Naive B cell (primary cell): ENCODE measurements at regions not wholly inside any gene's neighbourhood (a gene's known extent, or its start where the extent isn't known, plus 50 kb on each side); places are given as distances from the start of the nearest gene placed in this dataset.
"Not testable (repeated sequence)": the region's sequence is repeated elsewhere in the genome, so short reads cannot be mapped to it uniquely, and the experiment has no call there.

Experiments
- ATAC-seq, 2 donors: fragments of 150-1000 bp; cut with Tn5 transposase; 2 replicates each; pipeline ENCODE4 v1.10.0; 2021; ENCODE audit warnings: low read depth in 2 of 2, mild to moderate bottlenecking in 2 of 2, moderate library complexity in 2 of 2
- DNase-seq: peaks from one replicate; pipeline ENCODE4 v3.0.0; 2022
- H3K27ac Mint-ChIP-seq, 6 donors: one replicate each; pipeline ENCODE4 v1.8.0; 2020 to 2022; ENCODE audit warnings: mild to moderate bottlenecking in 6 of 6, mixed read lengths in 6 of 6, moderate library complexity in 5 of 6, inconsistent platforms in 2 of 6
- H3K27me3 Mint-ChIP-seq, 3 donors: one replicate each; pipeline ENCODE4 v1.8.0; 2021 to 2022; ENCODE audit warnings: mixed read lengths in 3 of 3, mild to moderate bottlenecking in 1 of 3
- H3K36me3 Mint-ChIP-seq, 2 donors: one replicate each; pipeline ENCODE4 v1.8.0; 2020 to 2022; ENCODE audit warnings: mixed read lengths in 2 of 2, inconsistent platforms in 1 of 2, mild to moderate bottlenecking in 1 of 2
- H3K4me1 Mint-ChIP-seq, 3 donors: one replicate each; pipeline ENCODE4 v1.8.0; 2020 to 2022; ENCODE audit warnings: mixed read lengths in 3 of 3, inconsistent platforms in 1 of 3, mild to moderate bottlenecking in 1 of 3, moderate library complexity in 1 of 3
- H3K4me3 Mint-ChIP-seq, 8 donors: one replicate each; pipeline ENCODE4 v1.8.0; 2020 to 2022; ENCODE audit warnings: mild to moderate bottlenecking in 8 of 8, mixed read lengths in 8 of 8, moderate library complexity in 8 of 8, inconsistent platforms in 2 of 8
- H3K9me3 Mint-ChIP-seq, 7 donors: one replicate each; pipeline ENCODE4 v1.8.0; 2020 to 2022; ENCODE audit warnings: mixed read lengths in 7 of 7, mild to moderate bottlenecking in 5 of 7, inconsistent platforms in 2 of 7, moderate library complexity in 1 of 7

DNA sequence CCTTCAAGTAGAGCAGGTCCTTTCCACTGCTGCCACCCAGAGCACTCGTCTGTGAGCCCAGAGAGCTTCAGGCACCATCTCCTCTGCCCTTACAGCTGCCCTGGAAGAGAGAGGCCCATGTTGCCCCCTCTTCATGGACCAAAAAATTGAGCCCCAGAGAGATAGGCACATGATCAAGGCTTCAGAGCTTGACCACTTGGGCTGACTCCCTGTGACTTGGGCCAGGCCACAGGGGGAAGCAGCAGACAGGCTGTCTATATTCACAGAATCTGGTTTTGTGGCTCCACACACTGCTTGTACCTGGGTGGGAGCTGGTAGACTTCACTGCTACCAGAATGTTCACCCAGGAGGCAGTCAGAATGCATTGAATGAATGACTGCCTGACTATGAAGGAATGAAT is 58.2 kb downstream of the SMIM38 start:
- ATAC-seq = no peak
- Mint-ChIP-seq H3K27me3 (peaks cover 13 to 61% (median 49%) of the 10 kb centered on the region in 3 donors), H3K9me3 (peaks cover 0 to 5% (median 0%) of the 10 kb centered on the region in 7 donors), H3K4me3 (peak overlapping the region in 1 of 8 donors; percentile 22), H3K36me3 (no peaks in the 10 kb centered on the region), H3K4me1 (peaks cover 0 to 7% (median 4%) of the 10 kb centered on the region in 3 donors), H3K27ac (peak overlapping the region in 1 of 6 donors; percentile 7)
- DNase-seq = no peak

DNA sequence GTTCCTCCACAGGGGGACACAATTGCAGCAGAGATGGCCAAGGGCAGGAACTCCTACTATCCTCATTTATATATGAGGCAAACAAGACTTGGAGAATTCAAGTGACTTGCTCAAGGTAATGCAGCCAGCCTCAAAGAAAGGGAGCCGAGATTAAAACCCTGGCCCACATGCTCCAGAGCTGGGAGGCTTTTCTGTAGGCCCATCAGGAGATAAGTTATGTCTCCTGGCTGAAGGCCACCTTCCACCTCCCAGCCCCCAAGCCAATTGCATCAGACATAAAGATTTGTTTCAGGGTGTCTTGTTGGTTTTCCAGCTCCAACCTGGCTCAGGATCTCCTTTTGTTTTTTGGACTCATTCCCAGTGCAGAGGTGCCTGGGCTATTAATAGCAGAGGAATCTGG is 59.5 kb downstream of the SMIM38 start:
- H3K4me1 Mint-ChIP-seq = peaks cover 0 to 4% (median 3%) of the 10 kb centered on the region in 3 donors
- no peak for DNase-seq
- H3K4me3 Mint-ChIP-seq = no peak overlapping the region
- H3K27ac Mint-ChIP-seq = peak overlapping the region in 1 of 6 donors; percentile 62
- ATAC-seq = no peak
- H3K9me3 Mint-ChIP-seq = peaks cover 0 to 5% (median 0%) of the 10 kb centered on the region in 7 donors
- H3K36me3 Mint-ChIP-seq = no peaks in the 10 kb centered on the region
- H3K27me3 Mint-ChIP-seq = peaks cover 13 to 52% (median 43%) of the 10 kb centered on the region in 3 donors

DNA sequence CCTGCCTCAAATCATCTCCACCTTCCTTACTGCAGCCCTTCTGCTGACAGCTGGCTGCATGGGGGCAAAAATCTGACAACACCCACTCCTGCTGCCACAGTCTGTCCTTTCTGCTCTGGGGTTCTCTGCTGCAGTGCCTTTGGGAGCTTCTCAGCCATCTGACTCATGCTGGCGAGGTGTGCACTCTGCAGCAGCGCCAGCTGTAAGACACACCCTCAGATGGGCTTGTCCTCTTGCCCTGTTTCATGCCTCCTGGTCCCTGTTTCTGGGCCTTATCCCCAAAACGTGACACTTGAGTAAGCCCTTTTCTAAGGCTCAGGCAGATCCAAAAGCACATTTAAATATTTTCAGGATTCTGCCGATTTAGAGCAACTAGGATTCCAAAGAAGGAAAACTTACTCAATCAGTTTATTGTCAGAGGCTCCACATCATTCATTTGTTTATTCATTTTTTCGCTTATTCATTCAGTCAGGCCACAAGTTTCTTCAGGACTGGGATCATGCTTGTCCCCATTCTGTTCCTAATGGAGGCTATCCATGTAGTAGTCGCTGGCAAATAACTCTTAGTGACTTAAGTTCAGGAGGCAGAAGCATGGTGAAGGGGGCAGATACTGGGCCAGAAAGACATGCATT is 60.2 kb downstream of the SMIM38 start:
- H3K36me3 Mint-ChIP-seq = no peaks in the 10 kb centered on the region
- H3K27me3 Mint-ChIP-seq = peaks cover 13 to 50% (median 36%) of the 10 kb centered on the region in 3 donors
- no peak overlapping the region for H3K27ac Mint-ChIP-seq
- peaks cover 0 to 5% (median 0%) of the 10 kb centered on the region in 7 donors for H3K9me3 Mint-ChIP-seq
- no peak overlapping the region for H3K4me3 Mint-ChIP-seq
- ATAC-seq (no peak), DNase-seq (no peak)
- H3K4me1 Mint-ChIP-seq = peaks cover 0 to 4% (median 3%) of the 10 kb centered on the region in 3 donors

DNA sequence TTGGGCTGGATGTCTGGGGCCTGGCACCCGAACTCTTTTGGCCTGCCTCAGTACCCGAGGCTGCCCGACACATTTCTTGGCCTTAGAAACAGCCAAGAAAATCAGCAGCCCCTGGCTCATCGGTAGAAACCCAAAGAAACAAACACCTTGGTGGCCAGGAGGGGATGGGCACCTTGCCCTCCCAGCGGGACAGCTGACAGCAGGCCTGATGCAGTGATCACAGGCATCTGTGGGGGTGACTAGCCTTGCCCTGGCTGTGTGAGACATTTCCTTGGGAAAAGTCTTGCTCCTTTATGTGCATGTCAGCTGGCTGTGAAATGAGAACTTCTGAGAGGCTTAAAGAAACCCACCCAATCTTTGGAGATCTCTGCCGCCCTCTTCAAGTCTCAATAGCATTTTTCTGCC is 60.9 kb downstream of the SMIM38 start:
- Mint-ChIP-seq H3K9me3 (peaks cover 0 to 4% (median 0%) of the 10 kb centered on the region in 7 donors), H3K4me1 (peaks cover 0 to 4% (median 3%) of the 10 kb centered on the region in 3 donors), H3K36me3 (no peaks in the 10 kb centered on the region), H3K27me3 (peaks cover 8 to 43% (median 29%) of the 10 kb centered on the region in 3 donors), H3K27ac (no peak overlapping the region), H3K4me3 (no peak overlapping the region)
- ATAC-seq (no peak), DNase-seq (no peak)

DNA sequence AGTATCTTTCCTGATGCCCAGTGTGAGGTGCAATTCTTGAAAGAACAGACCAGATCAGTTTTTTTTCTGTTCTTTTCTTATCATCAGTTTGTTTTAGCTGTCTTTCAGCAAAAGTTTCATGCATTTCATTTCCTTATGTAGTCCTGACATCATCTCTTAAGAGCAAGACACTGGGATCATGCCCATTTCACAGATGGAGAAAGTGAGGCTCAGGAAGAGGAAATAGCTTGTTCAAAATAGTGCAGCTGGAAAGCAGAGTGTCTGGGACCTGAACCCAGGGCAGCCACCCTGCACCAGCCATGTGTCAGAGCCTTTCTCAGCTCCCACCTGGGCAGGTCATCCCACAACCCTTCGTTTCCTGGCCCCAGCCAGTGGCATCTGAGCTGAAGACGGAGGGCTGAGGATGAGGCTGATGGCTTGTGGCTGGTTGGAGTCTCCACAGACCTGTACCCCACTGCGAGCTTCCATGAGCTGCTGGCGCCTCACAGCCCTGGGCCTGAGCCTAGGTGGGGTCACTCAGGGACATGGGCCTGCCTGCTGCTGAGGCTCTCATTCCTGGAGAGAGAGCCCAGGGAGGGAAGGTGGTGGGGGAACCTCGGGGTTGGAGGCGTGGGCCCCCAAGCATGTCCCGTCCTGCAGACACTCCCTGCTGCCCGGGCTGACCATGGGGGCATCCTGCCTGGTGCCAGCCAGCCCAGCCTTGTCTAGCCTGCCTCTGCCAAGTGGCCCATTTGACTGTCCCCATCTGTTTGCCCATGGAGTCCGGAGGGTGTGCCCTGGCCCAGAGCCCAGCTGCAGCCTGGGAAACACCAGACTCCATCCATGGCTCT is 61.8 kb downstream of the SMIM38 start:
- no peak overlapping the region for H3K4me3 Mint-ChIP-seq
- H3K27me3 Mint-ChIP-seq = peaks cover 8 to 34% (median 20%) of the 10 kb centered on the region in 3 donors
- ATAC-seq = no peak
- no peak for DNase-seq
- peaks cover 0 to 4% (median 0%) of the 10 kb centered on the region in 7 donors for H3K9me3 Mint-ChIP-seq
- no peaks in the 10 kb centered on the region for H3K36me3 Mint-ChIP-seq
- H3K4me1 Mint-ChIP-seq = peaks cover 0 to 4% (median 2%) of the 10 kb centered on the region in 3 donors
- no peak overlapping the region for H3K27ac Mint-ChIP-seq

DNA sequence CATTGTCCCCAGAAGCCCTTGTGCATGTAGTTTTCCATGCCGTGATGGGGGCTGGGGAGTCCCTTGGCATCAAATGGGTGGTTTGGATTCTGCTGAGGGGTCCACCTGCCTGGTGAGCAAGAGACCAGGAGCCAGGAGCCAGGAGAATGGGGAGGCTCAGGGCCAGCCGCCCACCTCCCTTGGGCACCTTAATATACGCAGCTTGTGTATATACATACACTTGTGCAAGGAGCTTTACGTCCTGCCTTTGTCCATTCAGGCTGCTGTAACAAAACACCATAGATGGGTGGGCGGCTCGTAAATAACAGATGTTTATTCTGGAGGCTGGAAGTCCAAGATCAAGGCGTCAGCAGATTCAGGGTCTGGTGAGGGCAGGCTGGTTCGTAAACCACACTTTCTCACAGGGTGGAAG is 62.5 kb downstream of the SMIM38 start:
- H3K27me3 Mint-ChIP-seq = peaks cover 3 to 32% (median 13%) of the 10 kb centered on the region in 3 donors
- peaks cover 0 to 4% (median 0%) of the 10 kb centered on the region in 7 donors for H3K9me3 Mint-ChIP-seq
- H3K27ac Mint-ChIP-seq = no peak overlapping the region
- H3K4me3 Mint-ChIP-seq = no peak overlapping the region
- H3K36me3 Mint-ChIP-seq = no peaks in the 10 kb centered on the region
- peaks cover 0 to 1% (median 0%) of the 10 kb centered on the region in 3 donors for H3K4me1 Mint-ChIP-seq
- no peak for DNase-seq
- no peak for ATAC-seq

DNA sequence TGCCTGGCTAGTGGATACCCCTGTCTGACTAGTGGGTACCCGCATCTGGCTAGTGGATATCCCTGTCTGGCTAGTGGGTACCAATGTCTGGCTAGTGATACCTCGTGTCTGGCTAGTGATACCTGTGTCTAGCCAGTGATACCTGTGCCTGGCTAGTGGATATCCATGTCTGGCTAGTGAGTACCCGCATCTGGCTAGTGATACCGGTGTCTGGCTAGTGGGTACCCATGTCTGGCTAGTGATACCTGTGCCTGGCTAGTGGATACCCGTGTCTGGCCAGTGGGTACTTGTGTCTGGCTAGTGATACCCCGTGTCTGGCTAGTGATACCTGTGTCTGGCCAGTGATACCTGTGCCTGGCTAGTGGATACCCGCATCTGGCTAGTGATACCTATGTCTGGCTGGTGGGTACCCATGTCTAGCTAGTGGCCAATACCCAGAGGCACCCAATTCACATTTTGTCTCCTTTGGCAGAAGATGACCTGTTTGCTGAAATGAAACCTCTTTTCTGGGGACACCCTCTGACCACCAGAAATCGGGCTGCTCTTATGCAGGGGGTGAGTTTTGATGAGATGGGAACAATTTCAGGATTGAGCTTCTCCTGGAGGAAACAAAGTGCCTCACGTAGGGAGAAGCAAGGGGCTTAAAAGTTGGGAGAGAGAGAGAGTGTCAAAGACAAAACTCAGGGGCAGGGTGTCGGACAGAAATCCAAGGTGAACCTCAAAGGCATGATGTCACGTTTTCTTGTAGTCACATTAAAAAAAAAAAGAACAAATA is 63.4 kb downstream of the SMIM38 start:
- no peaks in the 10 kb centered on the region for H3K36me3 Mint-ChIP-seq
- no peaks in the 10 kb centered on the region for H3K4me1 Mint-ChIP-seq
- no peak overlapping the region for H3K4me3 Mint-ChIP-seq
- H3K9me3 Mint-ChIP-seq = peaks cover 0 to 4% (median 0%) of the 10 kb centered on the region in 7 donors
- H3K27me3 Mint-ChIP-seq = peaks cover 0 to 27% (median 8%) of the 10 kb centered on the region in 3 donors
- ATAC-seq (no peak), DNase-seq (no peak)
- no peak overlapping the region for H3K27ac Mint-ChIP-seq

DNA sequence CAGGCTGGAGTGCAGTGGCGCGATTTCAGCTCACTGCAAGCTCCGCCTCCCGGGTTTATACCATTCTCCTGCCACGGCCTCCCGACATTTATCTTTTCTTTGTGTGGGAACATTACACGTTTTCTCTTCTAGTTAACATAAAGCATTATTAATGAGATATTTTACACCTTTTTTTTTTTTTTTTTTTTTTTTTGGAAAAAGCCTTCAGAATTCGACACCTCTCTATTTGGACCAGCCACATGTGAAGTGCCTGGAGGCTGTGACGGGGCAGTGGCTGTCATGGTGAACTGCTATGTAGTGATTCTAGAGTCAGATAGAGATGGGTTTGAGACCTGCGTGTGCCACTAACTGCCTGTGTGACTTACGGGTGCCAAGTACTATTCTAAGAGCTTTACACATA is 64.3 kb downstream of the SMIM38 start:
- Mint-ChIP-seq H3K4me3 (no peak overlapping the region), H3K9me3 (peaks cover 0 to 5% (median 0%) of the 10 kb centered on the region in 7 donors), H3K27ac (no peak overlapping the region), H3K27me3 (peaks cover 0 to 23% (median 8%) of the 10 kb centered on the region in 3 donors), H3K36me3 (no peaks in the 10 kb centered on the region), H3K4me1 (no peaks in the 10 kb centered on the region)
- DNase-seq = no peak
- no peak for ATAC-seq

DNA sequence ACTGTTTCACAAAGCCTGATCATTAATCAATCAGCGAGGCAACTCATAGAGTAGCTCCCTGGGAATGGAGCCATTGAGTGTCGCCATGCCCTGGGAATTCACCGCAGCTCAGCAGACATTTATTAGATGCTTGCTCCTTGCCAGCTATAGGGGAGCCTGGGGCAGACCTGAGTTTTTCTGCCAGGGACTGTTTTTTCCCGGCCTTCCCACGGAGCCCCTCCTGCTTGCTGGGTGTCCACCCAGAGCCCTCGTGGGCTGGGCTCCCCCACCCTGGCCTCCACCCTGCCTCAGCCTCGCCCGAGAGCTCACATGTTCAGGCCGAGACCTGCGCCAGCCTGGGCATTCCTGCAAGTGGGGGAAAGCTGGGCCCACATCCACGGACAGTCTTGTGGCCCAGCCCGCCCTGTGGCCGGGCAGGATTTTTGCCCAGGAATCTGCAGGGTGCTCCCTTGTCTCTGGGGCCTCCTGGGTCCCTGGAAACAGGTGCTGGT is 64.9 kb downstream of the SMIM38 start:
- H3K27me3 Mint-ChIP-seq = peaks cover 0 to 28% (median 8%) of the 10 kb centered on the region in 3 donors
- no peak for DNase-seq
- peaks cover 0 to 11% (median 0%) of the 10 kb centered on the region in 7 donors for H3K9me3 Mint-ChIP-seq
- H3K27ac Mint-ChIP-seq = no peak overlapping the region
- H3K4me1 Mint-ChIP-seq = no peaks in the 10 kb centered on the region
- ATAC-seq = no peak
- no peak overlapping the region for H3K4me3 Mint-ChIP-seq
- H3K36me3 Mint-ChIP-seq = no peaks in the 10 kb centered on the region

DNA sequence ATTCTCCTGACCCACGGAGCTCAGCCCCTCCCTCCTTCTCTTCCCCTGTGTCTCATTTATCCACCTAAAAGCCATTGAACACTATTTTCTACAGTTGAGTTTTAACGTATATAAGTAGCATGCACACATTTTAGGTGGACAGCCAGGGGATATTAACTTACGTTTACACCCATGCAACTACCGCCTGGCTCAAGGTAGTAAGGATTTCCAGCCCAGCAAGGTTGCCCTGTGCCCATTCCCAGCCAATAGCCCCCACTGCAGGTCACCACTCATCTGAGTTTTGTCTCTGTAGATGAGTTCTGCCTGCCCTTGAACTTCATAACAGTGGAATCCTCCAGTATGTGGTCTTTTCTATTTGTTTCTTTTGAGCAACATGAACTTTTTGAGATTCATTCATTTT is 65.4 kb downstream of the SMIM38 start:
- no peaks in the 10 kb centered on the region for H3K4me1 Mint-ChIP-seq
- H3K4me3 Mint-ChIP-seq = no peak overlapping the region
- peaks cover 2 to 4% of the 10 kb centered on the region in 2 donors for H3K36me3 Mint-ChIP-seq
- no peak for ATAC-seq
- no peak overlapping the region for H3K27ac Mint-ChIP-seq
- peaks cover 3 to 28% (median 8%) of the 10 kb centered on the region in 3 donors for H3K27me3 Mint-ChIP-seq
- peaks cover under 1 to 16% (median 4%) of the 10 kb centered on the region in 7 donors for H3K9me3 Mint-ChIP-seq
- no peak for DNase-seq

DNA sequence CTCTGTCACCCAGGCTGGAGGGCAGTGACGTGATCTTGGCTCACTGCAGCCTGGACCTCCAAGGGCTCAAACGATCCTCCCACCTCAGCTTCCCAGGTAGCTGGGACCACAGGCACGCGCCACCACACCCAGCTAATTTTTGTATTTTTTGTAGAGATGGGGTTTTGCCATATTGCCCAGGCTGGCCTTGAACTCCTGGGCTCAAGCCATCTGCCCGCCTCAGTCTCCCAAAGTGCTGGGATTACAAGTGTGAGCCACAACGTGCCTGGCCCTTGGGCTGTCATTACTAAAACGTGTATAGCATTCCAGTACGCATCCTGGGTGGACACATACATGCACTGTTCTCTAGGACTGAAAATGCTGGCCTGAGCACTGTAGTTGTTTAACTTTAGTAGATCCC is 65.9 kb downstream of the SMIM38 start:
- not testable (repeated sequence) for ATAC-seq, H3K4me1 Mint-ChIP-seq, DNase-seq, H3K36me3 Mint-ChIP-seq, H3K4me3 Mint-ChIP-seq, H3K27ac Mint-ChIP-seq
- peaks cover 8 to 32% (median 10%) of the 10 kb centered on the region in 3 donors for H3K27me3 Mint-ChIP-seq
- peaks cover 4 to 22% (median 8%) of the 10 kb centered on the region in 7 donors for H3K9me3 Mint-ChIP-seq

DNA sequence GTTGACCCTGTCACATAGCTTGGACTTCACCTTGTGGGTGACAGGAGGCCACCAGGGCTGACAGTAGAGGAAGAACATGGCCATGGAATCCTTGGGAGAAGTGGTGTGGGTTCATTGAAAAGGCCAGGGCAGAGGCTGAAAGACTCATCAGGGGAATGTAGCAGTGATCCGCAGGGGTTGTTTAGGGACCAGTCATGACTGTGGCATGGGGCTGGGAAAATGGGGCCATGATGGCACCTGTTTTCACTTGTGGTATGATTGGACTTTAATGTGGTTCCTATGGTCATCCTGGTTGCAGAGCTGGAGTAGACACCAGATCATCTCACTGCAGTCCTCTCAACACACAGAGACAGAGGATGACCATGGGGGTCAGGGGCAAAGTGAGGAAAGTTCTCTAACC is 66.7 kb upstream of the MYEOV start:
- ATAC-seq (no peak), DNase-seq (no peak)
- Mint-ChIP-seq H3K4me3 (no peak overlapping the region), H3K27ac (no peak overlapping the region), H3K27me3 (peaks cover 19 to 51% (median 33%) of the 10 kb centered on the region in 3 donors), H3K9me3 (peaks cover 4 to 42% (median 19%) of the 10 kb centered on the region in 7 donors), H3K4me1 (no peaks in the 10 kb centered on the region), H3K36me3 (peaks cover 10 to 17% of the 10 kb centered on the region in 2 donors)

DNA sequence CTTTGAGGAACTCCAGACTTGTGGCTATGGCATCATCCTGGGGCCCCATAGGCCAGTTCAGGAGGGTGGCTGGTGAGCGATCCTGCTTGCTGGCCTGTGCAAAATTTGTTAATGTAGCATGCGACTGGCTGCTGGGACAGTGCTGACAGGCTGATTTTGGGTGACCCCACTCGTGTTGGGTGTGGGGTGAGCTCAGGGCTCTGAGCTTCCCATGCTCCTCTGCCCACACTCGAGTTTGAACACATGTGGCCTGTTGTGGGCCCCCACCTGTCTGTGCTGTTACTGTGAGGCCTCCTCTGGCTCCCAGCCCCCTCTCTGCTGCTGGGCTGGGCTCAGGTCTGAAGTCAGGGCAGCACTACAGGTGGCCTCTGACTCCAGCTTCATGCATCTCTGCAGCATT is 64.4 kb upstream of the MYEOV start:
- ATAC-seq (no peak), DNase-seq (no peak)
- peaks cover 4 to 42% (median 19%) of the 10 kb centered on the region in 7 donors for H3K9me3 Mint-ChIP-seq
- H3K4me1 Mint-ChIP-seq = no peaks in the 10 kb centered on the region
- peaks cover 19 to 45% (median 43%) of the 10 kb centered on the region in 3 donors for H3K27me3 Mint-ChIP-seq
- no peak overlapping the region for H3K27ac Mint-ChIP-seq
- H3K36me3 Mint-ChIP-seq = peaks cover 10 to 17% of the 10 kb centered on the region in 2 donors
- no peak overlapping the region for H3K4me3 Mint-ChIP-seq
